ENCODE measurements at regions not wholly inside any gene's neighbourhood (a gene's known extent, or its start where the extent isn't known, plus 50 kb on each side); places are given as distances from the start of the nearest gene placed in this dataset.

DNA sequence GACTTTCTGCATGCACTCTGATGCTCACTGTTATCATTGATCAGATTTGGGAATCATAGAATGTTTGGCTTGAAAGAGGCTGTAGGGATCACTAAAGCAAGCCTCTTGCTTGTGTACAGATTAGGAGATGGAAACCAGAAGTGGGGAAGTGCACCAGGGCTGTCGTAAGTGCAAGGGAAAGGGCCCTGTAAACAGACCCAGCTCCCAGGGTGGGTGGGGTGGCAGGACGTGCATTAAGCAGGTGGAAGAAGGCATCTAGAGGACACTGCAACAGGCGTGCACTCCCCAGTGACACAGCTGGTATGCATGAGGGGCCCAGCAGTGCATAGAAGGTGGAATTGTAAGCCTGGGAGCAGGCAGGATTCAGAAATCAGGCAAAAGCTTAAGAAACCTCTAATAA, 58.0 kb upstream of the SLC7A14 start:
- DNase-seq: no peak

DNA sequence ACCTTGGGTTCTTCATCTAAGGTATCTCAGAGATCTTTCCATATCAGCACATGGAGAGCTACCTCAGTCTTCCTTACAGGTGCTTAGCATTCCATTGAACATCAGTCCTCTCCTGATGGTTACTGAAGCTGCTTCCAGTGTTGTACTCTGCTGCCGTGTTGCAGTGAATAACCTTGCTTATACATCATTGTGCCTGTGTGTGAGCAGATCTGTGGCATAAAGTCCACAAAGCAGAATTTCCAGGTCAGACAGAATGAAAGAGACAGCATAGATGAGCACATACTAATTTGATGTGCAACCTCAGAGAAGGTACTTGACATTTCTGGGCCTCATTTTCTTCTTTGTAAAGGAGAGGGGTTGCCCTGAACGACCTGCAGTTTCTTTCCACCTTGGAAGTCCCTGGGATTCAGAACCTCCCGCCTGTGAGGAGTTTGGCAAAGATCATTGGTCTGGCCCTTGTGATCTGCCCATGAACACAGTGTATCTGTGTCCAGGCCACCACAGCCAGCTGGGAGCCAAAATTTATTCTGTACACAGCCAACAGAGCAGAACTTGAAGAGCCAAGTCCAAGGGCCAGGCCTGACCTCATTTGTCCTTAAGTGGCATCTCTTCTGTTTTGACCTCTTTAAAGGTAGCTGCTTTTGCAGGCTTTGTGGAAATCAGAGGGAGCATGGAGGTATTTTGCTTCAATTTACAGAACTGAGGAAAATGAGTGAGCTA, 57.2 kb upstream of the SLC7A14 start:
- DNase-seq: no peak

DNA sequence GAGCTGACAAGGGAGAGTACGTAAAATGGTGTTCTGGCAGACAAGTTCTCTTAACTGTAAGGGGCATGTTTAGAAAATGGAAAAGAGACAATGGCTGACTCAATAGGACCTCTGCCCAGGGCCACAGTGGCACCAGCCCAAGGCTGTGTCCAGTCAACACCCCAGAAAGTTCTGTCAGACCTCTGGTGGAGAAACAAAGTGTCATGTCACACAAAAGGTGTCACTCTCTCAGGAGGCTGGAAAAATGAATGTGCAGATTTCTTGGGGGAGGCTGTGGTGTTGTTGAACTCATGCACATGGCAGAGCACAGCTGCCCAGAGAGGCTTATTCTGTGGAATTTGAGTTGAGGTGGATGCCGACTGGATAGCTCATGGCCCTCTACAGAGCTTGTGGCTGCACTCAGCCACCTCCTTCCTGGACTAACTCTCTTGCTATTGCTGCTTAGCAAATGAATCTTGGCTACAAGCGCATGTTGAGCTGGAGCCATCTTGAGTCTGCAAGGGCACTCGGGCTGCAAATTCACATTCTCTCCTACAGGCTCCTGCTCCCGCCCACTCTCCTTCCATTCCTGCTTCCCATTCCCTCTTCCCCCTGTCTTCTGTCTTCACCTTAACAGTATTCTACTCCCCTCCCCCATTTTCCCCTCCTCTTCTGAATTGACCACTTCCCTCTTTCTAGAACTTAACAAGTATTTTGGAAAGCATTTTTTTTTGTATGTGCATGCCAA, 55.8 kb upstream of the SLC7A14 start:
- DNase-seq: no peak

DNA sequence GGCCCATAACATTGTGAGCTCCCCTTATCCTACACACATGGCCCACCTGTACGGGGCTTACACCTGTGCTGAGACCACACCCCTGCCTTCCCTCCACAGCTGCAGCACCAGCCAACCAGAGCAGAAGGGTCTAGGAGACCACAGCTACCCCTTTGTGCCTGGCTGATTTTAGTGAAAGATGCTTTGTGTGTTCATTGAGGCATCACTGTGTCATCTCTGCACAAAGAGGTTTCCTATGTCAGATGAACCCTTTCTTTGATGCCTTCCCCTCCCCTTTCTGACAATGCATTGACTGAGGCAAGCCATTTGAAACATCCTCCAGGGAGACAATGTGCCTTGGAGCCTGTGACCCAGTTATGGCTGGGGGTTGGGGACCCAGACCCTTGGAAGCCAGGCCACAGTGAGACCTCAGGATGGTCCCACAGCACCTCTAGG, 54.9 kb upstream of the SLC7A14 start:
- DNase-seq: no peak

DNA sequence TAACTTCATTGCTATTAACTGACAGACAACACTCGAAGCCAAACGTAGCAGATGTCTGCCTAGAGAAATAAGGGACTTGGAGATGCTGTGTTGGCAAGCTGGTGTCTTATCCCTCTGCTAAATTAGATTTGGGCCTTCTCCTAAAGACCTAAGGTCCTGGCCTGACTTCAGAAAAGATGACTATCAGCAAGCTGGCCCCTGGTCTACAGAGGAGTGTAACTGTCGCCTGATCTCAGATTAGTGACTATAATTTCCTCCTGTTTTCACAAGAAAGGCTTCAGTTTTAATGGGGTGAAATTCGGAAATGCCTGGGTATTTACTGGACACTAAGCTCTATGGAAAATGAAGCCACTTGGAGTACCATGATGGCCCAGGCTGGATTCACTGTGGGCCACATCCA, 53.1 kb upstream of the SLC7A14 start:
- DNase-seq: no peak

DNA sequence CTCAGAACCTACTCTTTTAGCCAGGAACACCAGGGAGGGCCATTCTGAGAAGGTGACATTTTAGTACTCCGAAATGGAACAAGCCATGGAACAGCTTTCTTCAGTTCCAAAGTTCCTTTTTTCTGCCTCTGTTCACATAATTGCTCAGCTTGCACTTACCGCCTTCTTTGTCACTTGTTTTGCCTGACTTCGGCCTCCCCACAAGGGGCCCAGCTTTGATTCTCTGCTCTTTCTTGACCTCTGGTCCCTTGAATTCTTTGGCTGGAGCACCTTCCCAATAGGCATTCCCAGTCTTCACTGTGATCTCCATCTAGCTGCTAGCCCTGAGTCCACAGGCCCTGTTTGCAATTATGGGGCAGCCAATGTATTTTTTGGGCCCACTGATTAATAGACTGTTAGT, 51.4 kb upstream of the SLC7A14 start:
- no peak for DNase-seq

DNA sequence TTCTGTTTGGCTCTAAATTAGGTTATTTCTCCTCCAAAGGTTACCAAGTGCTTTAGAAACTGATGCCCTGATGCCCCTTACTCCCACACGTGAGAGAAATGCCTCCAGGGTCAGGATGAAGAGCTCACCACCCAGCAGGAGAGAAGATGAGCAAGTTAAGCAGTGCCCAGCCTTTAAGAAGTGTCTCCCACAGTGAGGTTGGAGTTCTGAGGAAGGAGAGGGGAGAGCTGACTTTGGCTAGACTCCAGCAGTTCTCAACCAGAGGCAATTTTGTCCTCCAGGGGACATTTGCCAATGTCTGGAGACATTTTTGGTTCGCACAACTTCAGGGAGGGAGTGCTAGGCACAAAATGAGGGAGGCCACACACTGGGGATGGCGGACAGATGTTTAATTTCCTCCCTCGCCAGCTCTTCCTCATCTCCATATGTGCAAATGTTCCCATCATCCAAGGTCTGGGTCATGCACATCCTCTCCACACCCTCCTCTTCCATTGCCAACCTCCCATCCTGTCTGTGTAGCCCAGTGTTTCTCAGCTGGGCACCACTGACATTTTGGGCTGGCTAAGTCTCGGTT, 50.6 kb upstream of the SLC7A14 start:
- DNase-seq: no peak

All from stimulated activated CD4-positive, alpha-beta T cell treated with anti-CD3 and anti-CD28 coated beads, Interleukin-2, amount 100 ng/mL, for 48 hours (primary cell).